PC-9 (cell line): ENCODE measurements at regions not wholly inside any gene's neighbourhood (a gene's known extent, or its start where the extent isn't known, plus 50 kb on each side); places are given as distances from the start of the nearest gene placed in this dataset.

Source experiments
- BruUV-seq: library from RNA; stranded (reverse); fragments of 400-500 nt; replicated peaks from 2 replicates; lab custom pipeline; 2021; lab: Mats Ljungman, UMichigan
- CTCF ChIA-PET: fragments of 300-600 bp; sonication (Branson Sonifier 250); formaldehyde crosslinking; loops from one replicate; lab custom pipeline; 2022; ENCODE audit warnings: antibody characterized with exemption; lab: Charles Lee
- POLR2A ChIA-PET: fragments of 300-600 bp; sonication (Branson Sonifier 250); formaldehyde crosslinking; loops from one replicate; lab custom pipeline; 2022; ENCODE audit warnings: antibody characterized with exemption; ENCODE audit not compliant: unreplicated experiment; lab: Charles Lee
- DNase-seq, 2 experiments: peaks; one replicate each; pipeline versions ENCODE4 v3.0.0 to v3.0.0-alpha.2; 2015 to 2022; ENCODE audit warnings: mixed read lengths in 1 of 2
- H2AFZ ChIP-seq: fragments of 200-600 bp; sonication (generic); 2 replicates; pipeline ENCODE4 v1.8.1; 2017; ENCODE audit warnings: antibody characterized with exemption
- H3F3A ChIP-seq: fragments of 200-600 bp; sonication (generic); 2 replicates; pipeline ENCODE4 v1.8.1; 2017; ENCODE audit warnings: antibody characterized with exemption, mild to moderate bottlenecking, low read depth; ENCODE audit not compliant: insufficient read depth
- H3K27ac ChIP-seq: fragments of 200-600 bp; sonication (generic); 2 replicates; pipeline ENCODE4 v1.6.1; 2016; ENCODE audit warnings: mixed run types
- H3K27me3 ChIP-seq: fragments of 200-600 bp; sonication (generic); 2 replicates; pipeline ENCODE4 v1.6.1; 2016; ENCODE audit warnings: low read depth, mixed run types; ENCODE audit not compliant: insufficient read depth
- H3K36me3 ChIP-seq: fragments of 200-600 bp; sonication (generic); 2 replicates; pipeline ENCODE4 v1.6.1; 2016; ENCODE audit warnings: low read depth, mixed run types
- H3K4me1 ChIP-seq: fragments of 200-600 bp; sonication (generic); replicated peaks from 2 replicates; pipeline ENCODE4 v1.6.1; 2016; ENCODE audit warnings: mixed run types; ENCODE audit not compliant: insufficient read depth
- H3K4me2 ChIP-seq: fragments of 200-600 bp; sonication (generic); 2 replicates; pipeline ENCODE4 v1.6.1; 2017; ENCODE audit warnings: mixed run types
- H3K4me3 ChIP-seq: fragments of 200-600 bp; sonication (generic); 2 replicates; pipeline ENCODE4 v1.6.1; 2016; ENCODE audit warnings: mixed run types
- H3K79me2 ChIP-seq: fragments of 200-600 bp; sonication (generic); 2 replicates; pipeline ENCODE4 v1.6.1; 2017; ENCODE audit warnings: low read depth, mixed run types
- H3K9me2 ChIP-seq: fragments of 200-600 bp; sonication (generic); 2 replicates; pipeline ENCODE4 v1.8.1; 2017; ENCODE audit warnings: mild to moderate bottlenecking; ENCODE audit not compliant: insufficient read depth
- H3K9me3 ChIP-seq: fragments of 200-600 bp; sonication (generic); 2 replicates; pipeline ENCODE4 v1.8.1; 2016; ENCODE audit warnings: low read depth; ENCODE audit not compliant: insufficient read depth
- H4K20me1 ChIP-seq: fragments of 200-600 bp; sonication (generic); 2 replicates; pipeline ENCODE4 v1.8.1; 2017; ENCODE audit not compliant: insufficient read depth
- EZH2 ChIP-seq: fragments of 200-600 bp; sonication (generic); IDR thresholded peaks from 2 replicates; pipeline ENCODE4 v1.8.0; 2017; ENCODE audit warnings: antibody characterized with exemption, low read depth
- intact Hi-C: fragments of 100-400 bp; cut with micrococcal nuclease; formaldehyde crosslinking; loops from one replicate; pipeline ENCODE4 v1.10.0; 2022; ENCODE audit not compliant: unreplicated experiment
- TF ChIP-seq, protein P1 (sequence below): fragments of 200-600 bp; sonication (generic); conservative IDR thresholded peaks from 2 replicates; pipeline ENCODE4 v1.6.1; 2017; ENCODE audit warnings: mixed run types, antibody characterized with exemption, mild to moderate bottlenecking, moderate library complexity

DNA sequence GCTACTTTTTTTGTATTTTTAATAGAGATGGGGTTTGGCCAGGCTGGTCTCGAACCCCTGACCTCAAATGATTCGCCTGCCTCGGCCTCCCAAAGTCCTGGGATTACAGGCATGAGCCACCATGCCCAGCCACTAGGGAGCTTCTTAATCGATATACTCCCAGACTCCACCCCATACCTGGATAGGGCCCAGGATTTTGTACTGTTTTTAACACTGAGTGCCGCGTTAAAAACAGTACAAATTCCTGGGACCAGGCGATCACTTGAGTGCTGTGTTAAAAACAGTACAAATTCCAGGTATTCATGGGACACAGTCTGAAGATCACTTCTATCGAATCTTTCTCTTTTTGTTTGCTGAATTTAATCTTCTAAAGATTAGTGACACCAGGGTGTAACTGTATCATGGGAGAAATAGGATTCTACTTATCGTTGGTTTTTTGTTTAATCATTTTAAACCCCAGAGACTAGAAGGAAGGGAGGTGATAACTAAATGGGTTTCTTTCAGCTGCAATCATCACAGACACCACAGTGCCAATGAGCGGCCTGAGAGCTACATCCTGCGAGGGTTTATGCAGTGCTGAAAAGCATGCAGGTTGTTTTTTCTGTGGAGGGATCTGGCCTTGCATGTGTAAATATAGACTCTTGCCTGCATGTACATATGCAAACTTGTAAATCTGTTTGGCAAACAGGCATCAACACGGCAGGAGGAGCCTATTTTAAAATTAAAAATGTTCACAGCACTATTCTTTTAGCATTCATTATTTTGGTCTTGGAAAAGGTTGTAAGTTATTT, 303.8 kb upstream of the WWC1 start:
- Histone ChIP-seq H3K4me1 (no peaks in the 10 kb centered on the region), H3K27me3 (peaks cover 26% of the 10 kb centered on the region), H3K27ac (no peak overlapping the region), H3F3A (no peaks in the 10 kb centered on the region), H3K4me3 (no peak overlapping the region), H3K79me2 (no peaks in the 10 kb centered on the region), H3K9me2 (no peaks in the 10 kb centered on the region), H3K9me3 (no peaks in the 10 kb centered on the region), H2AFZ (no peak overlapping the region), H3K36me3 (no peaks in the 10 kb centered on the region), H3K4me2 (no peak overlapping the region), H4K20me1 (no peaks in the 10 kb centered on the region)
- ChIA-PET CTCF (interaction anchor here (0.5 kb wide), 1 partner anchor 44 kb away, joined by 6 read pairs; no protein-coding TSS in a partner anchor), POLR2A (no interaction called here)
- no TSS peak for BruUV-seq
- no peak for TF ChIP-seq EZH2
- TF ChIP-seq, protein P1, sequence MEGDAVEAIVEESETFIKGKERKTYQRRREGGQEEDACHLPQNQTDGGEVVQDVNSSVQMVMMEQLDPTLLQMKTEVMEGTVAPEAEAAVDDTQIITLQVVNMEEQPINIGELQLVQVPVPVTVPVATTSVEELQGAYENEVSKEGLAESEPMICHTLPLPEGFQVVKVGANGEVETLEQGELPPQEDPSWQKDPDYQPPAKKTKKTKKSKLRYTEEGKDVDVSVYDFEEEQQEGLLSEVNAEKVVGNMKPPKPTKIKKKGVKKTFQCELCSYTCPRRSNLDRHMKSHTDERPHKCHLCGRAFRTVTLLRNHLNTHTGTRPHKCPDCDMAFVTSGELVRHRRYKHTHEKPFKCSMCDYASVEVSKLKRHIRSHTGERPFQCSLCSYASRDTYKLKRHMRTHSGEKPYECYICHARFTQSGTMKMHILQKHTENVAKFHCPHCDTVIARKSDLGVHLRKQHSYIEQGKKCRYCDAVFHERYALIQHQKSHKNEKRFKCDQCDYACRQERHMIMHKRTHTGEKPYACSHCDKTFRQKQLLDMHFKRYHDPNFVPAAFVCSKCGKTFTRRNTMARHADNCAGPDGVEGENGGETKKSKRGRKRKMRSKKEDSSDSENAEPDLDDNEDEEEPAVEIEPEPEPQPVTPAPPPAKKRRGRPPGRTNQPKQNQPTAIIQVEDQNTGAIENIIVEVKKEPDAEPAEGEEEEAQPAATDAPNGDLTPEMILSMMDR: no peak
- DNase-seq: no peak
- intact Hi-C loops: no loop called here

DNA sequence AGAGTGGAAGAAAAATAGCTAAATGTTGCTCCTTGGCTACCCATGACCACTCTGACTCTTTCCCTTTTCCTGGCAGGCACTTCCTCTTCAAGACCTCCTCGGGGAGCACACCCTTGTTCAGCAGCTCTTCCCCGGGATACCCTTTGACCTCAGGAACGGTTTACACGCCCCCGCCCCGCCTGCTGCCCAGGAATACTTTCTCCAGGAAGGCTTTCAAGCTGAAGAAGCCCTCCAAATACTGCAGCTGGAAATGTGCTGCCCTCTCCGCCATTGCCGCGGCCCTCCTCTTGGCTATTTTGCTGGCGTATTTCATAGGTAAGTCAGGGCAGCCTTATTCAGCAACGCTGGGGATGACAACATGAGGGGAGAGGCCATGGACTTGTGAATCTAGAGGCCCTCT, 298.6 kb upstream of the WWC1 start:
- no peak overlapping the region for H3K4me3 ChIP-seq
- H3K4me1 ChIP-seq: no peaks in the 10 kb centered on the region
- H3K4me2 ChIP-seq: no peak overlapping the region
- H3F3A ChIP-seq: no peaks in the 10 kb centered on the region
- H3K79me2 ChIP-seq: no peaks in the 10 kb centered on the region
- intact Hi-C loops: no loop called here
- no peak overlapping the region for H2AFZ ChIP-seq
- H3K9me3 ChIP-seq: no peaks in the 10 kb centered on the region
- ChIA-PET CTCF (no interaction called here), POLR2A (no interaction called here)
- no peak overlapping the region for H3K27ac ChIP-seq
- peaks cover 16% of the 10 kb centered on the region for H3K27me3 ChIP-seq
- BruUV-seq: no TSS peak
- no peak for TF ChIP-seq EZH2
- TF ChIP-seq, protein P1: no peak
- no peaks in the 10 kb centered on the region for H4K20me1 ChIP-seq
- no peak for DNase-seq
- H3K9me2 ChIP-seq: no peaks in the 10 kb centered on the region
- H3K36me3 ChIP-seq: no peaks in the 10 kb centered on the region

DNA sequence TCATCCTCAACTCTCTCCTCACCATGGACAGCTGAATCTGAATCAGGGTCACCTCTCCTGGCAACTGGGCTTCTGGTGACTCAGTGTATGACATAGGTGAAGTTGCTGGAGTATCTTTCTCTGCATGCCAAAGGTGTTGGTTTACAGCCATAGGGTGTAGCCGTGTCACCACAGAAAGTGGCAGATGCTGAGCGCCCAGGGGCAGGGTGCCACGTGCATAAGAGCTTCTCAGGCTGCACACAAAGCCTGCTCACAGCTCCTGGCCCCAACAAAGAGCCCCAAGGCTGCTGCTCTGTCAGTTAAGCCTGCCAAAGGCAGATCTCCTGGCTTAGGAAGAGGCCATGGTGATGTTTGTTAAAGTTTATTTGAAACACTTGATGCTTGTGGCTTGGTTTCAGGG, 297.7 kb upstream of the WWC1 start:
- intact Hi-C loops: no loop called here
- BruUV-seq: no TSS peak
- no peaks in the 10 kb centered on the region for H3K4me1 ChIP-seq
- CTCF ChIA-PET: no interaction called here
- H3K27ac ChIP-seq: no peak overlapping the region
- no peak for TF ChIP-seq EZH2
- TF ChIP-seq, protein P1: no peak
- no peaks in the 10 kb centered on the region for H3F3A ChIP-seq
- H3K4me3 ChIP-seq: no peak overlapping the region
- DNase-seq: peak in 1 of 2 experiments; percentile 81
- H3K9me3 ChIP-seq: no peaks in the 10 kb centered on the region; the same call in 1 of the 2 replicates
- H4K20me1 ChIP-seq: no peaks in the 10 kb centered on the region
- H3K36me3 ChIP-seq: no peaks in the 10 kb centered on the region
- peaks cover 22% of the 10 kb centered on the region; the same call in 1 of the 2 replicates for H3K27me3 ChIP-seq
- no peak overlapping the region for H2AFZ ChIP-seq
- no peaks in the 10 kb centered on the region for H3K79me2 ChIP-seq
- H3K4me2 ChIP-seq: no peak overlapping the region
- no peaks in the 10 kb centered on the region for H3K9me2 ChIP-seq
- POLR2A ChIA-PET: no interaction called here
